ENCODE measurements at regions not wholly inside any gene's neighbourhood (a gene's known extent, or its start where the extent isn't known, plus 50 kb on each side); places are given as distances from the start of the nearest gene placed in this dataset.

- no peak for TF ChIP-seq POLR2AphosphoS5 (IDR thresholded peaks at IDR 0.05; ENCODE audit: low read depth, low read length)
- TF ChIP-seq POLR2A (IDR thresholded peaks at IDR 0.05; ENCODE audit: low read depth, low read length), result no peak
- no peak for TF ChIP-seq TAF1 (IDR thresholded peaks at IDR 0.05; ENCODE audit: borderline replicate concordance, low read depth, low read length)
These were observed 194.4 kb downstream of the BMP7 start for GRCh38 chr20:57071954-57072583.
